ELF-1 (cell line): ENCODE measurements at regions not wholly inside any gene's neighbourhood (a gene's known extent, or its start where the extent isn't known, plus 50 kb on each side); places are given as distances from the start of the nearest gene placed in this dataset.
"Not testable (repeated sequence)": the region's sequence is repeated elsewhere in the genome, so short reads cannot be mapped to it uniquely, and the experiment has no call there.

ENCODE experiments used
- DNase-seq: peaks from one replicate; pipeline ENCODE4 v3.0.0-alpha.2; 2016; ENCODE audit warnings: low read depth, low spot score

DNA sequence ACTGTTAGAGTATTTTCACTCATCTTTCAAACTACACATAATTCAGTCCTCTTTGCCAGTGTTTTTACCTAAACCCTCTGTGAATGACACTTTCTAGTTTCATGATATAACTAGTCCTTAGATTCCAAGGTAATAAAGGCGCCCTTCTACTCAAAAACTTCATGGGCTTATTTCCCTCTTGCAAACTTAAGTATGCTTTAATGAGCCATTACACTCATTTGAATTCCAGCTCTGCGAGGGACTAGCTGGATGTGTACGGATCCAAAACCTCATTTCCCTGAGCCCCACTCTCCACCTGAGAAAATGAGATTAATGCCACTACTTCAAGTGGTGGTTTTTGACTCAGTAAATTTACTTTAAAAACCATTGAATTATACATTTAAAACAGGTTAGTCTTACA lies 141.1 kb downstream of the NDUFA12 start:
- DNase-seq = no peak

DNA sequence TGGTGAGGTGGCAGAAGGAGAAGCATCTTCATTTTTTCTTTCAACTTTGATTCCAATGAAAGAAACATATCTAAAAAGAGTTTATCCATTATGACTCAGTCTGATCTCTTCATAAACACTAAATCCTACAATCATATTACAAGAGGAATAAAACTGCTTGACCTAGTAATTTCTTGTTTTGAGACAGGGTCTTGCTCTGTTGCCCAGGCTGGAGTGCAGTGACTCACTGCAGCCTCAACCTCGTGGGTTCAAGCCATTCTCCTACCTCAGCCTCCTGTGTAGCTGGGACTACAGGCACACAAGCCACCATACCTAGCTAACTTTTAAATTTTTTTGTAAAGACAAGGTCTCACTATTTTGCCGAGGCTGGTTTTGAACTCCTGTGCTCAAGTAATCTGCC lies 147.2 kb downstream of the NDUFA12 start:
- no peak for DNase-seq

DNA sequence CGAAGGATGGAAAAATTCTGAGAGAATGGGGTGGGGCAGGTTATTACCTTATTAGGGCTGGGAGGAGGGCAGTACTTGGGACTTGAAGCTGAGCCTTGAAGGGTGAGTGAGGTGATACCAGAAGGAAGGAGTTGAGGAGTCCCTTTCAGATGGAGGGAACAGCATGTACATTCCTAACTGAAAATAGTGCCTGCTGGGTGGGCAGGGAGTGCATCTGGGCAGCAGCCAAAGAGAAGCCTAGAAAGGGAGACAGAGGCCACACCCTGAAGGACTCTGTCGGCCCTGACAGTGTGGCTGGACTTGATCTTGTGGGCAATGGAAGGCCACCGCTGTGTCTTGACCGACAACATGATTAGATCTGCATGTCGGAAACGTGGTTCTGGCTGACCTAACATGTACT lies 147.6 kb downstream of the NDUFA12 start:
- no peak for DNase-seq

GRCh38 chr12:94851396-94852028 lies 152.0 kb downstream of the NDUFA12 start:
- no peak for DNase-seq

- no peak for DNase-seq
Observed at GRCh38 chr12:94849411-94849976, 154.0 kb downstream of the NDUFA12 start.

DNA sequence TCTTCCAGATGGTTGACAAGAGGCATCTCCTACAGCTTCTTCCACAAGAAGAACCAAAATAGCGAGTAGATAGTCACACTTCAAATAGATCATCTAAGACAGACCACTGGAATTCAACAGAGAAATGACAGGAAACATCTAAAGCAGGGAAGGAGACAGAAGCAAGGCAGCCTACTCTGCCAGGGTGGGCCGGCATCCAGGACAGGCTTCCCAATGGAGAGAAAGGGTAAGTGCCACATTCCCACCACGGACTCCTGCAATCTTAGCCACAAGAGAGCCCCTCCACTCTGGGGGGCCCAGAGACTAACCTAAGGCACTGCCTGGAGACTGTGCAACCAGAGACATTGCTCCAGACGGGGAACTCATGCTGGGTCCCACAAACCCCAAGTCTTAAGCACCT lies 154.5 kb downstream of the NDUFA12 start:
- DNase-seq = no peak

DNA sequence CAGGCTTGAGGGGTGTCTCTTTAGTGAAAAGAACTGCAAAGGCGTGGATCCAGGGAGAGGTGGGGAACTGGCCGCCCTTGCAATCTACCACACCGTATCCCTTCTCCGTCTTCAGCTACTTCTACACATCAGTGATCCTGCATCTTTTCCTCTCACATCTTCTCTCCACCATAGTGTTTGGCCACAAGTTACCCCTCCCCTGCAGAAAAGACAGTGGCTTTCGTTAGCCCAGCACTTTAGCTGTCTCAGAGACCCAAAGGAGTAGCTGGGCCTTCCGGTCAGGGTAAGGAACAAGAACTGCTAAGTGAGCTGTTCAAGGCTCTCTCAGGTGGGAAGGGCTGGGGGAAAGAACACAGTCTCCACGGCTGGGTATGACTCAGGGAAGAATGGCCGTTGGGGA lies 158.4 kb downstream of the NDUFA12 start:
- no peak for DNase-seq

DNA sequence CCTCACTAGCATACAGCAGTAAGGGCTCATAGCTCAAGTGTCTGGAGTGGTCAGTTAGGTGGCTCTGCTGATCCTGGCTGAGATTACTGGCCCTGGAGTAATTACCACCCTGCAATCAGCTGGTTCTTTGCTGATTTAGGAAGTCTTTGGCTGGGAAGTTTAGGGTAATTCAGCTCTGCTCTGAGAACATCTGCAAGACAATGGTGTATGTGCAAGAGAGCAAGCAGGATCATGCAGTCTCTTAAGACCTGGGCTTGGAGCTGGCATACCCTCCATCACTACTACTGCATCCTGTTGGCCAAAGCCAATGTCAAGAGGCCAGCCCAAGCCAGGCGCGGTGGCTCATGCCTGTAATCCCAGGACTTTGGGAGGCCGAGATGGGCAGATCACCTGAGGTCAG lies 159.0 kb downstream of the NDUFA12 start:
- DNase-seq = peak; percentile 48

GRCh38 chr12:94841904-94842610 lies 161.4 kb downstream of the NDUFA12 start:
- DNase-seq = no peak

GRCh38 chr12:94841177-94841576 lies 162.3 kb downstream of the NDUFA12 start:
- DNase-seq = no peak

DNA sequence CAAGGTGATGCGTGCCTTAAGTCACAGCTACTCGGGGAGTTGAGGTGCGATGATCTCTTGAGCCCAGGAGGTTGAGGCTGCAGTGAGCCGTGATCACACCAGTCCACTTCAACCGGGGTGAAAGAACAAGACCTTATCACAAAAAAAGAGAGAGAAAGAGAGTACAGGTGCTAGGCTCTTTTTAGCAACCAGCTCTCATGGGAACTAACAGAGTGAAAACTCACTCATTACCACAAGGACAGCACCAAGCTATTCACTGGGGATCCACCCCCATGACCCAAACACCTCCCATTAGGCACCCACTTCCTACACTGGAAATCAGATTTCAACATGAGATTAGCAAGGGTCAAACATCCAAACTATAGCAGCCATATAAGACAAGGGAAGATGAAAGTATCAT lies 164.2 kb downstream of the NDUFA12 start:
- DNase-seq = no peak

- DNase-seq = not testable (repeated sequence)
Observed at GRCh38 chr12:94836952-94837670, 166.4 kb downstream of the NDUFA12 start.

- peak; percentile 43 for DNase-seq
Observed at GRCh38 chr12:94834036-94834625, 169.4 kb downstream of the NDUFA12 start.

- DNase-seq = peak; percentile 93
Observed at GRCh38 chr12:94832780-94833681, 170.5 kb downstream of the NDUFA12 start.

DNA sequence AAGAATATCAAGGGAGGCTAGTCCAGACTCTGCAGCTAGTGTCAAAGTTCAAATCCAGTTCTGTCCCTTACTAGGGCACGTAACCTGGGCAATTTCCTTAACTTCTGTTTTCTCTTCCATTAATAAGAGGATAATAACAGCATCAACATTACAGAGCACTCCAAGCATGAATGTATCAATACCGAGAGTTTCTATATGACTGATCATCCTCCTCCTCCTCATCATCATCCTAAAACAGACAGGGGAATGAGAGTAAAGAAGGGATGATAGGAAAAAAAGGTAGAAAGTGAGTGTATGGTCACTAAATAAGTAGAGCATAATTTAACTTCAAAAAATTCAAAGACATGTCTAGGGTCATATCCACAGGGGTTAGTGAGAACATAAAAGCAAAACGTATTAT lies 171.4 kb downstream of the NDUFA12 start:
- DNase-seq = no peak

DNA sequence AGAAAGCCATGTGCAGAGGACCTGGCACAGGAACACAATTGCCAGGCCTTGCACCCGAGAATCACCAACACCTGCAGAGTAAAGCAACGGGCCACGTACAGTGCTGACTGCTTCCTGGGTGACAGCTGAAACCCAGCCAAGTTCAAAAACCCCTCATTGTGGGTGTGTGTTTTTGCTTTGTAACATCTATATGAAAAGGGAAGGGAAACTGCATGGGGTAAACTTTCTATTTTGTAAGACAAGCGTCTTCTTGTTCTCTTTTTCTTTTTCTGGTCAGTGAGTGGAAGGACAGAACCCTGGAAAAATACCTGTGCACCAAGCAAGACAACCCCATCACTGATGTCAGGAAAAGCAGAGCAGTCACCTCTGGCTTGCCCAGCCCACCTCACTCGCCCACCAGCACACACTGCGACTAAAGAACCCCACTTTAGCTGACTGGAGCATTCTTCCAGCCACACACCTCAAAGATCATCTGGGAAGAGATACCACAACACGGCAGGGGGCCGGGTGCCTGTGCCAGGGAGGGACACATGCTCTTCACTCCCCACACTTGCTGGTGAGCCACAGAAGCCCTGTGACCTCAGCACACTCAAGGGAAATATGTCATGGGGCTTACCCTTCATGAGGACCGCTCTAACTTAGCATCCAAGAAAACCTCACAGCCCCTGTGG lies 172.3 kb downstream of the NDUFA12 start:
- no peak for DNase-seq

DNA sequence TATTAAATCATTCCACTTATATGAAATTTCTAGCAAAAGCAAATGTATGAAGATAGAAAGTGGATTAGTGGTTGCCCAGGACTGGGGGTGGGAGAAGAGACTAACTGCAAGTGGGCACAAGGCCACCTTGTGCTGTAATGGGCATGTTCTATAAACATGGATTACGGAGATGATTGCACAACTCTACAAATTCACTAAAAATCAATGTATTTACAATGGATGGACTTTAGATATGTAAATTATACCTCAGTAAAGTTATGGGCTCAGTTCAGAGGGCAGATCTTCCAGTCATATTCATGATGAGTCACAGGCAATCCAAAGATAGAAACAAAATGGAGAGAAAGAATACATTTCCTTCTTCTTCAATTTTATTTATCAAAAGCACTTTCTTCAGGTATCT lies 173.9 kb downstream of the NDUFA12 start:
- DNase-seq = no peak

DNA sequence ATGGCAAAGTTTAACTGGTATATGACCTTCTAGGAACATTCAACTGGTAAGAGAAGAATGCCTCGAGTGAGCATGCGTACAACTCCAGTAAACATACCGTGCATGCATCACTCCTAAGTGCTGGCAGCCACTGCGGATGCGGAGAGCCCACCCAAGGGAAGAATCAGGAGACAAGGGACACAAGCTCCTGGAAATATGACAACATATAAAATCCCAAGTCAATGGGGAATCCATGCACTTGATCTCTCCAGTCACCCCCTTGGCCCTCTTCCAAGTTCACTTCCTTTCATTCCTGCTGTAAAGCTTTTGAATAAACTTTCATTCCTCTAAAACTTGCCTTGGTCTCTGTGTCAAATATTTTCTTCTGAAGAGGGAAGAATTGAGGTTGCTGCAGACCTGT lies 168.7 kb upstream of the TMCC3 start:
- DNase-seq = no peak

GRCh38 chr12:94817695-94818075 lies 167.3 kb upstream of the TMCC3 start:
- no peak for DNase-seq

DNA sequence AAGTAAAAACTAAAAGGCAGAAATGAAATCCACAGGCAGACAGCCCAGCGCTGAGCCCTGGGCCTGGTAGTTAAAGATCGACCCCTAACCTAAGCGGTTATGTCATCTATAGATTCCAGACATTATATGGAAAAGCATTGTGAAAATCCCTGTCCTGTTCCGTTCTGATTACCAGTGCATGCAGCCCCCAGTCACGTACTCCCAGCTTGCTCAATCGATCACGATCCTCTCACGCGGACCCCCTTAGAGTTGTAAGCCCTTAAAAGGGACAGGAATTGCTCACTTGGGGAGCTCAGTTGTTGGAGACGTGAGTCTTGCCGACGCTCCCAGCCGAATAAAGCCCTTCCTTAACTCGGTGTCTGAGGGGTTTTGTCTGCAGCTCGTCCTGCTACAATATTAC lies 166.8 kb upstream of the TMCC3 start:
- not testable (repeated sequence) for DNase-seq

DNA sequence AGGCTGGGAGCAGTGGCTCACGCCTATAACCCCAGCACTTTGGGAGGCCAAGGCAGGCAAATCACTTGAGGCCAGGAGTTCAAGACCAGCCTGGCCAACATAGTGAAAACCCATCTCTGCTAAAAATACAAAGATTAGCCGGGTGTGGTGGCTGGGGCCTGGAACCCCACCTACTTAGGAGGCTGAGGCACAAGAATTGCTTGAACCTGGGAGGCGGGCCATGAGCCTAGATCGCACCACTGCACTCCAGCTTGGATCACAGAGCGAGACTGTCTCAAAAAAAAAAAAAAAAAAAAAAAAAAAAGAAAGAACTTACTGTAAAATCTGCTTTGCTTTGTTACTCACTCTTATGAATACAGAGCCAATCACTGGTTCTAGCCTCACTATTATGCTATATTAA lies 166.4 kb upstream of the TMCC3 start:
- not testable (repeated sequence) for DNase-seq
